A549 (cell line): ENCODE measurements at regions not wholly inside any gene's neighbourhood (a gene's known extent, or its start where the extent isn't known, plus 50 kb on each side); places are given as distances from the start of the nearest gene placed in this dataset.

Experiments used
- ATAC-seq, 2 experiments: fragments of 200-7000 bp in 1 of 2; fragments of >200 bp in 1 of 2; cut with Nextera tagmentation in 1 of 2; cut with Tn5 transposase in 1 of 2; 3 replicates each; pipeline versions ENCODE4 v1.8.0 to v1.9.1; 2018 to 2020; ENCODE audit warnings: mild to moderate bottlenecking in 1 of 2, moderate library complexity in 1 of 2
- CTCF ChIA-PET: fragments of 300-600 bp; sonication (Branson Sonifier 250); formaldehyde crosslinking; extraction: SDS; loops from one replicate; lab custom pipeline; 2021; ENCODE audit warnings: antibody characterized with exemption, inconsistent platforms; lab: Yijun Ruan, JAX
- POLR2A ChIA-PET: fragments of 350-600 bp; formaldehyde crosslinking; extraction: SDS; loops from one replicate; lab custom pipeline; 2021; ENCODE audit warnings: antibody characterized with exemption, inconsistent platforms; lab: Yijun Ruan, JAX
- DNase-seq, 2 experiments: peaks; one replicate each; pipeline versions ENCODE4 v3.0.0 to v3.0.0-alpha.2; 2011 to 2016; ENCODE audit warnings: low read depth in 1 of 2, low spot score in 1 of 2
- FAIRE-seq: peaks from 2 replicates; lab custom pipeline; 2011; peaks lifted over from hg19 to GRCh38; lab: Jason Lieb, UNC
- H3K27ac ChIP-seq, 2 experiments: fragments of >200 bp; sonication (Bioruptor Twin); formaldehyde crosslinking; 3 replicates each; pipeline ENCODE4 v1.5.1; 2016 to 2017
- H3K4me1 ChIP-seq: fragments of >200 bp; sonication (Bioruptor Twin); formaldehyde crosslinking; 3 replicates; pipeline ENCODE4 v1.6.1; 2016
- H3K4me2 ChIP-seq: fragments of >200 bp; sonication (Bioruptor Twin); formaldehyde crosslinking; 3 replicates; pipeline ENCODE4 v1.6.1; 2016
- H3K4me3 ChIP-seq: fragments of >200 bp; sonication (Bioruptor Twin); formaldehyde crosslinking; 3 replicates; pipeline ENCODE4 v1.5.1; 2016
- H3K9me3 ChIP-seq: fragments of >200 bp; sonication (Bioruptor Twin); formaldehyde crosslinking; 3 replicates; pipeline ENCODE4 v1.6.1; 2016
- CBX2 ChIP-seq: fragments of 200-600 bp; sonication (generic); IDR thresholded peaks from 2 replicates; pipeline ENCODE4 v1.6.1; 2016; ENCODE audit warnings: low read depth, mild to moderate bottlenecking, borderline replicate concordance
- CEBPB ChIP-seq, 2 experiments: fragments of >200 bp in 1 of 2; sonication (Bioruptor Twin) in 1 of 2; formaldehyde crosslinking in 1 of 2; IDR thresholded peaks; 2 replicates each; pipeline ENCODE4 v1.6.1; 2012 to 2016
- CHD2 ChIP-seq: fragments of 150-350 bp; IDR thresholded peaks from 2 replicates; pipeline ENCODE4 v1.6.1; 2014; ENCODE audit warnings: low read length; ENCODE audit not compliant: partially characterized antibody
- CHD4 ChIP-seq: fragments of 200-600 bp; sonication (generic); IDR thresholded peaks from 2 replicates; pipeline ENCODE4 v1.6.1; 2016; ENCODE audit warnings: antibody characterized with exemption, mild to moderate bottlenecking, borderline replicate concordance
- CTCF ChIP-seq: fragments of >200 bp; sonication (Bioruptor Twin); formaldehyde crosslinking; IDR thresholded peaks from 3 replicates; pipeline ENCODE4 v1.5.1; 2016
- E2F6 ChIP-seq: IDR thresholded peaks from 2 replicates; pipeline ENCODE4 v1.6.1; 2012; ENCODE audit warnings: low read depth, borderline replicate concordance
- EHF ChIP-seq: fragments of 250-450 bp; sonication (Bioruptor Pico); IDR thresholded peaks from 2 replicates; pipeline ENCODE4 v1.5.0; 2020; ENCODE audit warnings: mild to moderate bottlenecking
- GATA3 ChIP-seq: IDR thresholded peaks from 2 replicates; pipeline ENCODE4 v1.6.1; 2012; ENCODE audit warnings: borderline replicate concordance
- HEYL ChIP-seq: fragments of 250-450 bp; sonication (Bioruptor Pico); IDR thresholded peaks from 2 replicates; pipeline ENCODE4 v1.8.0; 2021; ENCODE audit warnings: mild to moderate bottlenecking, moderate library complexity
- HOXB13 ChIP-seq: fragments of 250-450 bp; sonication (Bioruptor Pico); IDR thresholded peaks from 2 replicates; pipeline ENCODE4 v1.5.0; 2020; ENCODE audit warnings: low read depth, mild to moderate bottlenecking, moderate library complexity
- HOXB5 ChIP-seq: fragments of 250-450 bp; sonication (Bioruptor Pico); IDR thresholded peaks from 2 replicates; pipeline ENCODE4 v1.5.0; 2020; ENCODE audit warnings: mild to moderate bottlenecking, moderate library complexity
- JUN ChIP-seq, 2 experiments: fragments of >200 bp; sonication (Bioruptor Twin); formaldehyde crosslinking; IDR thresholded peaks; 2 replicates in 1 of 2; 3 replicates in 1 of 2; pipeline ENCODE4 v1.6.1; 2016 to 2017
- KDM5A ChIP-seq: fragments of 200-600 bp; sonication (generic); IDR thresholded peaks from 2 replicates; pipeline ENCODE4 v1.6.1; 2016; ENCODE audit warnings: antibody characterized with exemption, mild to moderate bottlenecking
- MAFK ChIP-seq: fragments of 450-650 bp; IDR thresholded peaks from 2 replicates; pipeline ENCODE4 v1.6.1; 2014; ENCODE audit not compliant: partially characterized antibody
- MAZ ChIP-seq: fragments of 150-350 bp; IDR thresholded peaks from 2 replicates; pipeline ENCODE4 v1.6.1; 2014; ENCODE audit warnings: antibody characterized with exemption, low read depth, low read length, borderline replicate concordance
- MYC ChIP-seq: IDR thresholded peaks from 2 replicates; pipeline ENCODE4 v1.6.1; 2012; ENCODE audit warnings: mild to moderate bottlenecking, inconsistent platforms, low read length, improper control_type of control experiment, borderline replicate concordance
- NFE2L2 ChIP-seq: fragments of 150-350 bp; conservative IDR thresholded peaks from 2 replicates; pipeline ENCODE4 v1.6.1; 2014; ENCODE audit warnings: low read length
- NPAS2 ChIP-seq: fragments of 250-450 bp; sonication (Bioruptor Pico); IDR thresholded peaks from 2 replicates; pipeline ENCODE4 v1.8.0; 2022; ENCODE audit warnings: mild to moderate bottlenecking, moderate library complexity, borderline replicate concordance
- RFX5 ChIP-seq: fragments of 450-650 bp; IDR thresholded peaks from 2 replicates; pipeline ENCODE4 v1.7.1; 2014; ENCODE audit warnings: antibody characterized with exemption, mild to moderate bottlenecking, moderate library complexity
- SMC3 ChIP-seq: fragments of >200 bp; sonication (Bioruptor Twin); formaldehyde crosslinking; IDR thresholded peaks from 3 replicates; pipeline ENCODE4 v1.6.1; 2018; ENCODE audit warnings: inconsistent platforms
- TP53 ChIP-seq: fragments of 250-450 bp; sonication (Bioruptor Pico); IDR thresholded peaks from 2 replicates; pipeline ENCODE4 v1.5.0; 2021; ENCODE audit warnings: mild to moderate bottlenecking, moderate library complexity
- ZFP36 ChIP-seq: fragments of 450-650 bp; IDR thresholded peaks from 2 replicates; pipeline ENCODE4 v1.6.1; 2014; ENCODE audit warnings: borderline replicate concordance; ENCODE audit not compliant: partially characterized antibody
- WGBS: methylation state at CpG from one replicate; pipeline ENCODE4 v1.1.6; 2017; ENCODE audit errors: missing lambda C conversion rate; 5-methylcytosine and 5-hydroxymethylcytosine counted together
- TF ChIP-seq, protein P1 (sequence below): IDR thresholded peaks from 2 replicates; pipeline ENCODE4 v1.6.1; 2012

GRCh38 chr4:138414202-138414601 lies 172.1 kb upstream of the SLC7A11 start:
- POLR2A ChIA-PET, result no interaction called here
- ATAC-seq (no peak), FAIRE-seq (no peak)

DNA sequence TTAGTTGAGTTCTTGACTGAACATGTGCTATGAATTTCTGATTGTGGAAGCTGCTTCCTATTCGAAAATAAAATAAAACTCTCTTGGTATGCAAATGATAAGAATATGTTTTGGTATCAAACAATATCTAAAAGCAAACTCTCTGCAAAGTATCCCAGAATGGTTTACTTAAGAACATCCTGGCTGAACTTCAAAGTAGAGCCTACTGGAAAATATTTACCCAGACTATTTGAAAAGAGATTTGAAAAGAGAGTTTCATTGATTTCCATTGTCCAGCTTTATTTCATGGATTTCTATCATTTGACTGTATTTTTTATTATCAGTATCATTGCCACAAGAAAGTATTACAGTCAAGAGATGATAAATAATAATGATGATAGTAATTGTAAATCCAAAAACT lies 171.1 kb upstream of the SLC7A11 start:
- CTCF ChIA-PET, result no interaction called here
- no peak for ATAC-seq
- WGBS, result 38% methylated on average over 1 of the region's 1 CpG

More at GRCh38 chr4:138414202-138414601, 172.1 kb upstream of the SLC7A11 start:
- Histone ChIP-seq H3K9me3 (no peaks in the 10 kb centered on the region), H3K4me2 (no peak overlapping the region), H3K4me1 (no peaks in the 10 kb centered on the region), H3K4me3 (no peak overlapping the region)
- DNase-seq, result no peak
- CTCF ChIA-PET, result interaction anchor here (1.3 to 1.5 kb wide), 2 partner anchors 8 to 18 kb away, joined by 3 to 4 read pairs; no protein-coding TSS in a partner anchor
- WGBS, result 67% methylated on average over 1 of the region's 1 CpG
- no peak for TF ChIP-seq EHF
- no peak for TF ChIP-seq TP53 (CRISPR knock-in tag)
- TF ChIP-seq CHD4, result no peak
- no peak for TF ChIP-seq NPAS2 (CRISPR knock-in tag)
- TF ChIP-seq CTCF, result no peak
- TF ChIP-seq HEYL (CRISPR knock-in tag), result no peak
- no peak for TF ChIP-seq NFE2L2
- no peak for TF ChIP-seq MAFK
- TF ChIP-seq HOXB5 (CRISPR knock-in tag), result no peak
- TF ChIP-seq, protein P1, sequence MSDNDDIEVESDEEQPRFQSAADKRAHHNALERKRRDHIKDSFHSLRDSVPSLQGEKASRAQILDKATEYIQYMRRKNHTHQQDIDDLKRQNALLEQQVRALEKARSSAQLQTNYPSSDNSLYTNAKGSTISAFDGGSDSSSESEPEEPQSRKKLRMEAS, result no peak
- TF ChIP-seq CEBPB (IDR thresholded peaks at IDR 0.05), result no peak
- no peak for TF ChIP-seq MAZ
- TF ChIP-seq KDM5A, result no peak
- TF ChIP-seq CBX2, result no peak
- TF ChIP-seq CHD2, result no peak
- TF ChIP-seq MYC, result no peak
- TF ChIP-seq, all 56 proteins: peak for 0
- H3K27ac ChIP-seq, result no peak overlapping the region

More for the DNA sequence above, 171.1 kb upstream of the SLC7A11 start:
- Histone ChIP-seq H3K4me3 (no peak overlapping the region), H3K9me3 (no peaks in the 10 kb centered on the region), H3K4me1 (no peaks in the 10 kb centered on the region), H3K27ac (no peak overlapping the region), H3K4me2 (no peak overlapping the region)
- POLR2A ChIA-PET, result no interaction called here
- no peak for DNase-seq
- no peak for FAIRE-seq
- TF ChIP-seq HOXB13 (CRISPR knock-in tag), result no peak
- no peak for TF ChIP-seq RFX5
- no peak for TF ChIP-seq NPAS2 (CRISPR knock-in tag)
- TF ChIP-seq HEYL (CRISPR knock-in tag), result no peak
- TF ChIP-seq SMC3, result no peak
- no peak for TF ChIP-seq E2F6
- no peak for TF ChIP-seq GATA3
- TF ChIP-seq JUN (IDR thresholded peaks at IDR 0.05), result no peak
- no peak for TF ChIP-seq CTCF
- no peak for TF ChIP-seq ZFP36
